NCI-H2029 (cell line): ENCODE measurements at regions not wholly inside any gene's neighbourhood (a gene's known extent, or its start where the extent isn't known, plus 50 kb on each side); places are given as distances from the start of the nearest gene placed in this dataset.

ENCODE experiments used
- DNase-seq: peaks from one replicate; lab custom pipeline; 2025; lab: John Stamatoyannopoulos, UW

DNA sequence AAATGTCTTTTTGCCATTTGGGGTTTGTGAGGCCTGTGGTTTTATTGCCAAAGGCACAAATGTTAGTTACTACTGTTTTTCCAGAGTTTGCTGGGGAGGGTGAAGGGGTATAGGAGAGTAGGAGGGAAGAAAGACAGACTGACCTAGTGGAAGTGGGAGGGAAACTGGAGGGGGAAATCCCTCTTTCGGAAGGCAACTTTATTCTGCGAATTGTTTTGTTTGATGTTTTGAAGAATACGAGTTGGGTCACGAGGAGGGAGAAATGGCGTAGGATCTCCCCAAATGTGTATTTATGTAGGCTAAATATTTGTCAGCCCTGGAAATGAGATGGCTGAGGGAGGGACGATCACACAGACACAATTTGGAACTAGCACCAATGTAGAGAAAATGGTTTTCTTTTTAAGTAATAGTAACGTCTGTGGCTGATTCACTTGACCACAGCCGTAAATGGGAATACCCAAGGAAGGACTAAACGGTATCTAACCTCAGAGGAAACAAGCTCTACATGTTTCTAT is 172.3 kb downstream of the ICOS start:
- DNase-seq: no peak

- no peak for DNase-seq
Observed at GRCh38 chr2:204109681-204110080, 173.1 kb downstream of the ICOS start.

- no peak for DNase-seq
Observed at GRCh38 chr2:204110338-204110741, 173.8 kb downstream of the ICOS start.

DNA sequence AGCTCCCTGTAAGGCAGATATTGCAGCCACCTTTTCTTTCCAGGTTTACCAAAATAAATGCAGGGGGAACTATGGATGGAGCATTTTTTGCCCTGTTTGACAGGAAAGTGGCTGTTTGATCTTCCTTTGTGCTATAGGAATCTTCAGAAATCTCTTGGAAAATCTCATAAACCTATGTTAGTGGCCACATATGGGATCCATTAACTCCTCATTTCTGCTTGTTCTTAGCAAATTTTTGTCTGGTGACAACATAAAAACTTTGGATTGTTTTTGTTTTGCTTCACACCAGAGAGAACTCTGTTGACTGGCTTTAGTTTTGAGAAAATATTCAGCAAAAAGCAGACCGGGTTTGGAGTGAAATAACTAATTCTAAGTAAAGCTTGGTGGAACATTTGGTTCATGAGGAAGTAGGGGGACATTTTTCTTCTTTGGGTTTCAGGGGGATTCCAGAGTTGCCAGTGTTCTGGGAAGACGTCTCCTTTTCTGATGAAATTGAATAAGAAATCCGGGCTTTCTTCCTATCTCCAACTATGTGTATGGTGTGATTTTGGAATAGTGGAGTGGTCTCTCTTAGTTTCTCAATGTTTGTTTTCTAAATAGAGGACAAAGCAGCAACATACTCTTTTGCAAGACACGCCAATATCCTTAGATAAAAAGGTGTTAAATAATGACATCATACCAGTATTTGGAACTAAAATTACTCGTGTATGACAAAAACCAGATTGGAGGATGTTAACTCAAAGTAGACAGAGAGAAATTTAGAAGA is 174.4 kb downstream of the ICOS start:
- no peak for DNase-seq

DNA sequence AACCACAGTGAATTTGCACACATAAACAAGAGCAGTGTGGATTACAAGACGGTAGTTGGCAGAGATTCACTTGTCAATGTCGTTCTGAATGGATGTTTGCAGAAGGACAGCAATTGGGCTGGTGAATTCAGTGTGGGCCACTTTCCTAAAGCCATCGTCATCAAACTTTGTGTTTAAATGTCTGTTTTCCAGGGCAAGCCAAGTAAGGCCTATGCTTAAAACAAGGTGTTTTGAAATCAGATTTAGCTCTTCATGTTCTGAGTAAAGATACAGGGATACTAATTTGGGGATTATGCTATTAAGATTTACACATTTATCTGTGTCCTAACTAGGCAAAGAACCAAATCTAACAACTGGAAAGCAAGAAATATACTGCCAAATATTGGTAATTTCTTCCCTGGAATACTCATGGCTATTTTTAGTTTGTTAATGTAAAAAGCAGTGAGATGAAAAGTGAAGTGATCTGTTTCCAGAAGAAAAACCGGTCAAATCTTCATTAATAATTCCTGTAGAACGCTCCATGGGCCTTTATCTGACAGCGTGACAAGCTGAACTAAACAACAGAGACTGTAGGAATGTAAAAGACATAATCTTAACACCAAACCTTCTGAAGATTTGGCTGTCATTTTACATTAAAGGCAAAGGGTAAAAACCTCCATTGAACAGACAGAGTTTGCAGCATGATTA is 175.7 kb downstream of the ICOS start:
- no peak for DNase-seq

DNA sequence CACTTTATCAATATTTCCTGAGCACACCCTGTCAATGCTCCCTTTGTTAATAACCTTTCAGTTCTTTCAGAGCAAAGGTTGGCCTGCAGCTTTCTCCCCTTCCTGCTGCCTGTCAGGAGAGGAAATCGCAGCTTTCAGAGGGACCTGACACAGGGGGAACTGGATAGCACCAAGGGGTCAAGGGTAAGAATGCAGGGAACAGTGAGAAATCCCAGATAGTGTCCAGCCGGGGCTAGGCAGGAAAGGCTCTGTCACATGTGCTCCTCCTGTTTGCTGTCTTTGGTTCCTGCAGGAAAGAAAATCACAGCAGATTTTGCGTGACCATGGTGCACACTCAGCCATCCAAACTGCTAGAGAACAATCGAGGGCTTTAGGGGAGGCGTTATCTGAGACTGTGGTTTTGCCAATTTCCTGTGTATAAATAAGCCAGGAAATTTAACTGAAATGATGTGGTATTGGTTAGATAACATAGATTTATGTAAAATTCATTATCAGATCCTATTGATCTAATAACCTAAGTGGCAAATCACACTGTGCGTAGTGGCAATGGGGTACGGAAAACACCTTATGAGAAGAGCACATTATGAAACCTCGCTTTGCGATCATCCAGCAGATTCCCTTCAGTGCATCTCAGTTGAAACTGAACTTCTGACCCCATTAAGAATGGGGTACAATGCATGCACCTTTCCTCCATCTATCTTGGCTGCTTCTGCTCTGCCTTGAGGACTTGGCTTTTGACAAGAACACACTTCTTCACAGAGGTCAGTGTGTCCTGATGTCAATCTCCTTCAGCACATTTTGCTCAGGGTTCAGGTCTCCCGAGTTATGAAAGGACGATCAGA is 178.0 kb downstream of the ICOS start:
- DNase-seq: no peak

- DNase-seq: no peak
Observed at GRCh38 chr2:204115137-204116056, 178.8 kb downstream of the ICOS start.

DNA sequence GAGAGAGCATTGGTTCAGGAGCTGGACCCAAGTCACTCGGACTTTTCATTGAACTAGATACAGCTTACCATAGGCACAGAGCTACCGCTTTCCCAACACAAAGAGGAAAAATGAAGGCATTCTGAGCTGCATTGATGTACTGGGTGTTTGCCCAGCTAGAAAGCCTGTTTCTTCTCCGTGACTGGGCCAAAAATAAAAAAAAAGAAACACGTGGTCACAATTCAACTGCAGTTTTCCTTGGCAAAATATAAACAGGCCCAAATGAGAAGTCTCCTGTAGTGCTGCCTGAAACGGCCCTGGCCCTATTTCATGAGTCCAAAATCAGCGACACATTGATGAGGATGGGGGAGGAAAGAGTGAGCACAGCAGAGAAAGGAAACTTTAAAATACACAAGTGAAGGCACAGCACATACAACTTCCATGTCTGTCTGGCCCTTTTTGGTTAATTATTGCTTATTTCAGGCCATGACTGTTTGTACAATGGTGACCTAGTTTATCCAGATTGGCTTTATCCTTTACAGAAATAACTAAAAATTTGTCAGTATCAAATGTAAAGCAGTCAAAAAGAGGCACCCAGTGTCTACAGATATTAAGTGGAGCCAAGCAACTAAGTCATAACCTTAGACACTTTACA is 179.7 kb downstream of the ICOS start:
- DNase-seq: no peak

DNA sequence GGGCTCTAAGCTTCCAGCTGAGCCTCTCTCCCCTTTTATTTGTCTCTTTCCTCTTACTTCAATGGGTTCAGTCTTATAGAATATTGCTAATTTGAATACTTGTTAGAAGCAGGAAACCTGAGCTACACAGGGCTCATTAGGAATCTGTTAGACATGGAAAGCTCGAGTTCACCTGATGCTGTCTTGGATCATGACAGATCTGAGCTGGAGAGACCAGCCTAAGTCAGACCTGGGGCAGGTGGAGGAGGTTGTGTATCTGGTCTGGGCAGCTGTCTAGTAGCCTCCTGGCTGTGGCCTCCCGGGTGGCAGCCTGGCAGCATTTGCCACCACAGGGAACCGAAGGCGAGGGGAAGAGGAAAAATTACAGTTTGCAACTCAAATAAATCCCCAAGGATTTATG is 185.9 kb downstream of the ICOS start:
- DNase-seq: no peak

- DNase-seq: no peak
Observed at GRCh38 chr2:204124140-204124750, 187.7 kb downstream of the ICOS start.

DNA sequence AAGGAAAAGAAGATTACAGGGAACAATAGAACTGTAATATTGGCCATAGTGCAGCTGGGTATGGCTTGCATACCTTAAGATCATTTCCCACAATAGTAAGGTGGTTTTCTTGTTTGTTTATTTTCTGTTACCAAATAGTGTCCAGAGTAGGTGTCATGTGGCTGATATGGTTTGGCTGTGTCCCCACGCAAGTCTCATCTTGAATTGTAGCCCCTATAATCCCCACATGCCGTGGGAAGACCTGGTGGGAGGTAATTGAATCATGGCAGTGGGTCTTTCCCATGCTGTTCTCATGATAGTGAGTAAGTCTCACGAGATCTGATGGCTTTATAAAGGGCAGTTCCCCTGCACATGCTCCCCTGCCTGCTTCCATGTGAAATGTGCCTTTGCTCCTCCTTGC is 190.1 kb downstream of the ICOS start:
- no peak for DNase-seq

DNA sequence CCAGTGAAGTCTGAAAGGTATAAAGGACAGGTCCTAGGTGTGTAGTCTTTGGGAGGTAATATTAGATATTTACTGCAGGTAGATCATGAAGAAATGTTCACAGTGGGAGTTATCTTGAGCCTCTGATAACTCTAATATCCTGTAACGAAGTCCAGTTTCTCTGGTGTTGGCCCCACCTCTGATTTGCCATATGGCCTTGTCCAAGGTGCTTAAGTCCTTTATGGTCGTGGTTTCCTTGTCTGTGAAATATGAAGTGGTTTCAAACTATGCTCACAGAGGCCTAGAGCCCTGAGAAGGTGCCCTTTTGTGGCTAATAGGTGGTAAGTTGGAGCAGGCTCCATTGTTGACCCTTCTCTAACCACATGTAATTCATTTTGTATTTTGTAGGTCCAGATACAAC is 190.7 kb downstream of the ICOS start:
- DNase-seq: no peak

DNA sequence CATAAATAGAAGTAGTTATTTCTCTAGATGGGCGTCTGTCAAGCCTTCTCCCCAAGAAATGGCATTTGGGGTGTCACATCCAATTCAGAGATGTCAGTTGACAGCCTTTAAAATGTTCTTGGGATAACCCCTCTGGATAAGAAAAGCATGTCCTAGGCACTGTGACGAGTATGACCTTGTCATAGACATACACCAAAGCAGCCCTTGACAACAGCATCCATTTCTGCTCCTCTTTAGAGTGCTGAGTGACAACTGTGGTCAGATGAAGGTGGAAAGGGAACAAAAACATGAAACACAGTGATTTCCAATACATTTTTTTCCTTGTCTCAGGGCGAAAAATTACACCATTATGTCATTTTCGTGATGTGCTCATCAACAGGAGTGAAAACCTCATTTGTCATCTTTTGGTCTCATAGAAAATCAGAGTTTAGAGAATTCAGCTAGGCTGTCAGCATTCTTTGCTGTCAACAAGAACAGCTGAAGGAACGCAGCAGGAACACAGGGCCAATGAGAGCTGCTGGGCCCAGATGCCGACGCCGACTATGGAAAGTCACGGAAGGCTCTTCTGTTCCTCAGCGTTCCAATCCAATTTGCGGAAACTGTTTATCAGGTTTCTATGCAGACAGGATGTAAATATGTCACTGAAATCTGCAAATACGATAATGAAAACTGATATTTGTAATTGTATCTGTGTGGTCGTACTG is 193.2 kb downstream of the ICOS start:
- DNase-seq: no peak

- no peak for DNase-seq
Observed at GRCh38 chr2:204131621-204132020, 195.1 kb downstream of the ICOS start.

DNA sequence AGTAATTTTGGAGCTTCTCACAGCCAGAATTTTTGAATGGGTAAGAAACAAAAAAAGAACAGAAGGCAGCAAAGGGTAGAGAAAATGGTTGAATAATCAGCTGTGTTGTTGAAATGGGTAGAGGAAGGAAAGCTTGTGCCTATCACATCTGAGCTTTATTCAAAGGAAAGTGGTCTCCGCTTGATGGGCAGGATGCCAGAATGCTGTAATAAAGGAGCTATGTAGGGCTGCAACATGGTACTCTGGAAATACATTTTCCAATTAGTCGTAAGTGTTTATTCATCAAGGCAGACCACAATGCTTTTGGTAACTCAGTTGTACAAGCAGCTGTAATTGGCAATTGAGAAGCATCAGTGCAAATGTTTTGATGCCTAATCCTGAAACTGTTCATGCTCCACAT is 196.9 kb downstream of the ICOS start:
- no peak for DNase-seq

DNA sequence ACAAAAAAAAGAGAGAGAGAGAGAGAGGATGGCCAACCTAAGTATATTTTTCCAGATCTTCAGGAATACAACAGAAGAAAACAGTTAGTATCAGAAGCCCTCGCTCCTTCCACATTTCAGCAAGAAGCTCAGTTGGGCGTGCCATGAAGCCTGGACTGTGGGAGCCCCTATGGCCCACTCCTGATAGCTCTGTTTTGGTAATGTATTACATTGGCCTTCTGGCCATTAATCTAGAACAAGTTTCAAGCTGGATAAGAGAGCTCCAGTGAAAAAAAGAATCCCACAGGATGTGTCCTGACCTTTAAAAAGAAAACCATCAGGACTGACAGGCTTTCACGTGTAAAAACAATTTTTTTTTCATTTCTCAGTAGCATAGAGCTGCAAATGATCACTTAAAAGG is 197.9 kb downstream of the ICOS start:
- DNase-seq: no peak

DNA sequence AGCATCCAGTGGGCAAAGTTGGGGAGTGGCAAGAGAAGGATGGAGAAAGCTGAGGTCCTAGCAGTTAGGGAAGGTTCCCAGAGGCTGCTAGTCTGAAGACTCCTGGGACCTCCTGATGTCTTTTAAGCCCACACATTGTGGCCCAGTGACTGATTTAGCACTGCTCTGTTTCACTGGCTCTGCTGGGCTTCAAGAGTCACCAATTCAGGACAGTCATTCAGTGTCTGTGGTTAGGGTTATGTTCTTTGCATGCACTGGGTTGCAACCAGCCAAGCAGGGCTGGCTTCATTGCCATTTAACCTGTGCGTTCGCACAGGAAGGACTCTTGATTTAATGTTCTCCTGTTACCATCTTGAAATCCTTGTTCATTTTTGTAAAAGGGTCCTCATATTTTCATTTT is 199.2 kb downstream of the ICOS start:
- no peak for DNase-seq

DNA sequence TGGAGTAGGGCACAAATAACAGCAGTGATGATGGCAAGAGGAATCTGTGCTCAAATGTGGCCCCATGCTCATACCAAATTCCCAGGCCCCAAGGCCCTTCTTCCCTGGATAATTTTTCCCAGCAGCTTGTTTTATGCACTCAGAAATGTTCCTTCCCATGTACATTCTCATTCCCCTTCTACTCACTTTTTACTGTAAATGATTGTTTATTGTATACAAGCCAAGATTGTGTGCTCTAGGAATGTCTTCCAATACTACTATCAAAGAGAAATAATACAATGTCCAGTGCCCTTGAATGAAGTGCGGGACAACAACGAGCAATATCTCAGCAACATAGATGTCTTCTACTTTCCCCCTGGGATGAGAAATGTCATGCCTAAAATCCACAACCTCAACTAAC is 201.6 kb downstream of the ICOS start:
- no peak for DNase-seq

GRCh38 chr2:204140246-204140645 is 203.7 kb downstream of the ICOS start:
- no peak for DNase-seq
